ENCODE measurements at regions not wholly inside any gene's neighbourhood (a gene's known extent, or its start where the extent isn't known, plus 50 kb on each side); places are given as distances from the start of the nearest gene placed in this dataset.
A peak's percentile ranks its signal among the peaks of the same experiment; 100 is the strongest.

- FAIRE-seq (no peak), DNase-seq (ENCODE audit: low read depth, low spot score) (no peak)
- H2AFZ ChIP-seq (ENCODE audit: control insufficient read depth, low read length): no peak overlapping the region
- no peaks in the 10 kb centered on the region for H3K27me3 ChIP-seq (ENCODE audit: control insufficient read depth, extremely low read depth, insufficient read depth, low read length)
- H4K20me1 ChIP-seq (ENCODE audit: control insufficient read depth, extremely low read depth, insufficient read depth, low read length): no peaks in the 10 kb centered on the region
- no peak for TF ChIP-seq CTCF (optimal IDR thresholded peaks at IDR 0.05 in 1 of 3, IDR thresholded peaks at IDR 0.05 in 1 of 3, conservative IDR thresholded peaks at IDR 0.05 in 1 of 3; ENCODE audit: extremely low read depth in 1 of 3, insufficient read depth in 2 of 3, low read length in 3 of 3)
- no peak for TF ChIP-seq EZH2 (IDR thresholded peaks at IDR 0.05; ENCODE audit: low read length)
- H3K4me3 ChIP-seq (ENCODE audit: control insufficient read depth in 2 of 3, extremely low read depth in 1 of 3, insufficient read depth in 2 of 3, low read depth in 1 of 3, low read length in 3 of 3): no peak overlapping the region
- H3K9ac ChIP-seq (ENCODE audit: control insufficient read depth, extremely low read depth, insufficient read depth, low read length): no peak overlapping the region
- no peaks in the 10 kb centered on the region for H3K9me1 ChIP-seq (ENCODE audit: control insufficient read depth, extremely low read depth, insufficient read depth, low read length)
- dilution Hi-C loops (cut with MboI; ENCODE audit: extremely low pct_ligation_motif_present, low sequenced_read_pairs): no loop called here
- H3K36me3 ChIP-seq (ENCODE audit: control insufficient read depth in 2 of 2, extremely low read depth in 1 of 2, insufficient read depth in 2 of 2, low read length in 2 of 2): no peaks in the 10 kb centered on the region
- H3K4me1 ChIP-seq (ENCODE audit: control insufficient read depth, extremely low read depth, insufficient read depth, low read length): peaks cover 69% of the 10 kb centered on the region
- H3K79me2 ChIP-seq (ENCODE audit: control insufficient read depth, insufficient read depth, low read length): no peaks in the 10 kb centered on the region
- no peak overlapping the region for H3K4me2 ChIP-seq (ENCODE audit: control insufficient read depth, extremely low read depth, insufficient read depth, low read depth, low read length)
- H3K27ac ChIP-seq (ENCODE audit: control insufficient read depth, insufficient read depth, low read length): no peak overlapping the region
- H3K9me3 ChIP-seq (ENCODE audit: control insufficient read depth, low read depth, low read length): no peaks in the 10 kb centered on the region
These were observed 563.0 kb upstream of the KLF4 start for GRCh38 chr9:108052431-108053080.

GRCh38 chr9:108050894-108051293, 561.3 kb upstream of the KLF4 start:
- H3K79me2 ChIP-seq (ENCODE audit: control insufficient read depth, insufficient read depth, low read length): no peaks in the 10 kb centered on the region
- H3K27ac ChIP-seq (ENCODE audit: control insufficient read depth, insufficient read depth, low read length): peak overlapping the region; percentile 95

More at GRCh38 chr9:108050894-108051293, 561.3 kb upstream of the KLF4 start:
- no peak overlapping the region for H3K4me3 ChIP-seq (ENCODE audit: control insufficient read depth in 2 of 3, extremely low read depth in 1 of 3, insufficient read depth in 2 of 3, low read depth in 1 of 3, low read length in 3 of 3)
- H2AFZ ChIP-seq (ENCODE audit: control insufficient read depth, low read length): no peak overlapping the region
- peaks cover 60% of the 10 kb centered on the region for H3K4me1 ChIP-seq (ENCODE audit: control insufficient read depth, extremely low read depth, insufficient read depth, low read length)
- H3K9ac ChIP-seq (ENCODE audit: control insufficient read depth, extremely low read depth, insufficient read depth, low read length): no peak overlapping the region
- H3K27me3 ChIP-seq (ENCODE audit: control insufficient read depth, extremely low read depth, insufficient read depth, low read length): no peaks in the 10 kb centered on the region
- no peaks in the 10 kb centered on the region for H3K36me3 ChIP-seq (ENCODE audit: control insufficient read depth in 2 of 2, extremely low read depth in 1 of 2, insufficient read depth in 2 of 2, low read length in 2 of 2)
- FAIRE-seq (no peak), DNase-seq (ENCODE audit: low read depth, low spot score) (no peak)
- no peak for TF ChIP-seq CTCF (optimal IDR thresholded peaks at IDR 0.05 in 1 of 3, IDR thresholded peaks at IDR 0.05 in 1 of 3, conservative IDR thresholded peaks at IDR 0.05 in 1 of 3; ENCODE audit: extremely low read depth in 1 of 3, insufficient read depth in 2 of 3, low read length in 3 of 3)
- TF ChIP-seq EZH2 (IDR thresholded peaks at IDR 0.05; ENCODE audit: low read length): no peak
- no peaks in the 10 kb centered on the region for H3K9me1 ChIP-seq (ENCODE audit: control insufficient read depth, extremely low read depth, insufficient read depth, low read length)
- dilution Hi-C loops (cut with MboI; ENCODE audit: extremely low pct_ligation_motif_present, low sequenced_read_pairs): no loop called here
- H3K9me3 ChIP-seq (ENCODE audit: control insufficient read depth, low read depth, low read length): no peaks in the 10 kb centered on the region
- H3K4me2 ChIP-seq (ENCODE audit: control insufficient read depth, extremely low read depth, insufficient read depth, low read depth, low read length): no peak overlapping the region
- H4K20me1 ChIP-seq (ENCODE audit: control insufficient read depth, extremely low read depth, insufficient read depth, low read length): no peaks in the 10 kb centered on the region

All from keratinocyte (primary cell).